ENCODE measurements at regions not wholly inside any gene's neighbourhood (a gene's known extent, or its start where the extent isn't known, plus 50 kb on each side); places are given as distances from the start of the nearest gene placed in this dataset.

- TF ChIP-seq, protein P1, sequence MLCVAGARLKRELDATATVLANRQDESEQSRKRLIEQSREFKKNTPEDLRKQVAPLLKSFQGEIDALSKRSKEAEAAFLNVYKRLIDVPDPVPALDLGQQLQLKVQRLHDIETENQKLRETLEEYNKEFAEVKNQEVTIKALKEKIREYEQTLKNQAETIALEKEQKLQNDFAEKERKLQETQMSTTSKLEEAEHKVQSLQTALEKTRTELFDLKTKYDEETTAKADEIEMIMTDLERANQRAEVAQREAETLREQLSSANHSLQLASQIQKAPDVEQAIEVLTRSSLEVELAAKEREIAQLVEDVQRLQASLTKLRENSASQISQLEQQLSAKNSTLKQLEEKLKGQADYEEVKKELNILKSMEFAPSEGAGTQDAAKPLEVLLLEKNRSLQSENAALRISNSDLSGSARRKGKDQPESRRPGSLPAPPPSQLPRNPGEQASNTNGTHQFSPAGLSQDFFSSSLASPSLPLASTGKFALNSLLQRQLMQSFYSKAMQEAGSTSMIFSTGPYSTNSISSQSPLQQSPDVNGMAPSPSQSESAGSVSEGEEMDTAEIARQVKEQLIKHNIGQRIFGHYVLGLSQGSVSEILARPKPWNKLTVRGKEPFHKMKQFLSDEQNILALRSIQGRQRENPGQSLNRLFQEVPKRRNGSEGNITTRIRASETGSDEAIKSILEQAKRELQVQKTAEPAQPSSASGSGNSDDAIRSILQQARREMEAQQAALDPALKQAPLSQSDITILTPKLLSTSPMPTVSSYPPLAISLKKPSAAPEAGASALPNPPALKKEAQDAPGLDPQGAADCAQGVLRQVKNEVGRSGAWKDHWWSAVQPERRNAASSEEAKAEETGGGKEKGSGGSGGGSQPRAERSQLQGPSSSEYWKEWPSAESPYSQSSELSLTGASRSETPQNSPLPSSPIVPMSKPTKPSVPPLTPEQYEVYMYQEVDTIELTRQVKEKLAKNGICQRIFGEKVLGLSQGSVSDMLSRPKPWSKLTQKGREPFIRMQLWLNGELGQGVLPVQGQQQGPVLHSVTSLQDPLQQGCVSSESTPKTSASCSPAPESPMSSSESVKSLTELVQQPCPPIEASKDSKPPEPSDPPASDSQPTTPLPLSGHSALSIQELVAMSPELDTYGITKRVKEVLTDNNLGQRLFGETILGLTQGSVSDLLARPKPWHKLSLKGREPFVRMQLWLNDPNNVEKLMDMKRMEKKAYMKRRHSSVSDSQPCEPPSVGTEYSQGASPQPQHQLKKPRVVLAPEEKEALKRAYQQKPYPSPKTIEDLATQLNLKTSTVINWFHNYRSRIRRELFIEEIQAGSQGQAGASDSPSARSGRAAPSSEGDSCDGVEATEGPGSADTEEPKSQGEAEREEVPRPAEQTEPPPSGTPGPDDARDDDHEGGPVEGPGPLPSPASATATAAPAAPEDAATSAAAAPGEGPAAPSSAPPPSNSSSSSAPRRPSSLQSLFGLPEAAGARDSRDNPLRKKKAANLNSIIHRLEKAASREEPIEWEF (IDR thresholded peaks at IDR 0.05; ENCODE audit: insufficient replicate concordance, low read depth, low read length), result no peak
- TF ChIP-seq TCF12 (IDR thresholded peaks at IDR 0.05; ENCODE audit: low read depth, low read length), result no peak
- TF ChIP-seq, protein P2, sequence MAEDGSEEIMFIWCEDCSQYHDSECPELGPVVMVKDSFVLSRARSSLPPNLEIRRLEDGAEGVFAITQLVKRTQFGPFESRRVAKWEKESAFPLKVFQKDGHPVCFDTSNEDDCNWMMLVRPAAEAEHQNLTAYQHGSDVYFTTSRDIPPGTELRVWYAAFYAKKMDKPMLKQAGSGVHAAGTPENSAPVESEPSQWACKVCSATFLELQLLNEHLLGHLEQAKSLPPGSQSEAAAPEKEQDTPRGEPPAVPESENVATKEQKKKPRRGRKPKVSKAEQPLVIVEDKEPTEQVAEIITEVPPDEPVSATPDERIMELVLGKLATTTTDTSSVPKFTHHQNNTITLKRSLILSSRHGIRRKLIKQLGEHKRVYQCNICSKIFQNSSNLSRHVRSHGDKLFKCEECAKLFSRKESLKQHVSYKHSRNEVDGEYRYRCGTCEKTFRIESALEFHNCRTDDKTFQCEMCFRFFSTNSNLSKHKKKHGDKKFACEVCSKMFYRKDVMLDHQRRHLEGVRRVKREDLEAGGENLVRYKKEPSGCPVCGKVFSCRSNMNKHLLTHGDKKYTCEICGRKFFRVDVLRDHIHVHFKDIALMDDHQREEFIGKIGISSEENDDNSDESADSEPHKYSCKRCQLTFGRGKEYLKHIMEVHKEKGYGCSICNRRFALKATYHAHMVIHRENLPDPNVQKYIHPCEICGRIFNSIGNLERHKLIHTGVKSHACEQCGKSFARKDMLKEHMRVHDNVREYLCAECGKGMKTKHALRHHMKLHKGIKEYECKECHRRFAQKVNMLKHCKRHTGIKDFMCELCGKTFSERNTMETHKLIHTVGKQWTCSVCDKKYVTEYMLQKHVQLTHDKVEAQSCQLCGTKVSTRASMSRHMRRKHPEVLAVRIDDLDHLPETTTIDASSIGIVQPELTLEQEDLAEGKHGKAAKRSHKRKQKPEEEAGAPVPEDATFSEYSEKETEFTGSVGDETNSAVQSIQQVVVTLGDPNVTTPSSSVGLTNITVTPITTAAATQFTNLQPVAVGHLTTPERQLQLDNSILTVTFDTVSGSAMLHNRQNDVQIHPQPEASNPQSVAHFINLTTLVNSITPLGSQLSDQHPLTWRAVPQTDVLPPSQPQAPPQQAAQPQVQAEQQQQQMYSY (CRISPR knock-in tag; IDR thresholded peaks at IDR 0.05), result no peak
- TF ChIP-seq, protein P3, sequence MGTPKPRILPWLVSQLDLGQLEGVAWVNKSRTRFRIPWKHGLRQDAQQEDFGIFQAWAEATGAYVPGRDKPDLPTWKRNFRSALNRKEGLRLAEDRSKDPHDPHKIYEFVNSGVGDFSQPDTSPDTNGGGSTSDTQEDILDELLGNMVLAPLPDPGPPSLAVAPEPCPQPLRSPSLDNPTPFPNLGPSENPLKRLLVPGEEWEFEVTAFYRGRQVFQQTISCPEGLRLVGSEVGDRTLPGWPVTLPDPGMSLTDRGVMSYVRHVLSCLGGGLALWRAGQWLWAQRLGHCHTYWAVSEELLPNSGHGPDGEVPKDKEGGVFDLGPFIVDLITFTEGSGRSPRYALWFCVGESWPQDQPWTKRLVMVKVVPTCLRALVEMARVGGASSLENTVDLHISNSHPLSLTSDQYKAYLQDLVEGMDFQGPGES (IDR thresholded peaks at IDR 0.05), result no peak
- TF ChIP-seq SMC3 (IDR thresholded peaks at IDR 0.05; ENCODE audit: borderline replicate concordance, low read length), result peak; percentile 28; the same call in 1 of the 2 replicates
- TF ChIP-seq, protein P4, sequence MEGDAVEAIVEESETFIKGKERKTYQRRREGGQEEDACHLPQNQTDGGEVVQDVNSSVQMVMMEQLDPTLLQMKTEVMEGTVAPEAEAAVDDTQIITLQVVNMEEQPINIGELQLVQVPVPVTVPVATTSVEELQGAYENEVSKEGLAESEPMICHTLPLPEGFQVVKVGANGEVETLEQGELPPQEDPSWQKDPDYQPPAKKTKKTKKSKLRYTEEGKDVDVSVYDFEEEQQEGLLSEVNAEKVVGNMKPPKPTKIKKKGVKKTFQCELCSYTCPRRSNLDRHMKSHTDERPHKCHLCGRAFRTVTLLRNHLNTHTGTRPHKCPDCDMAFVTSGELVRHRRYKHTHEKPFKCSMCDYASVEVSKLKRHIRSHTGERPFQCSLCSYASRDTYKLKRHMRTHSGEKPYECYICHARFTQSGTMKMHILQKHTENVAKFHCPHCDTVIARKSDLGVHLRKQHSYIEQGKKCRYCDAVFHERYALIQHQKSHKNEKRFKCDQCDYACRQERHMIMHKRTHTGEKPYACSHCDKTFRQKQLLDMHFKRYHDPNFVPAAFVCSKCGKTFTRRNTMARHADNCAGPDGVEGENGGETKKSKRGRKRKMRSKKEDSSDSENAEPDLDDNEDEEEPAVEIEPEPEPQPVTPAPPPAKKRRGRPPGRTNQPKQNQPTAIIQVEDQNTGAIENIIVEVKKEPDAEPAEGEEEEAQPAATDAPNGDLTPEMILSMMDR (IDR thresholded peaks at IDR 0.05 in 2 of 3, conservative IDR thresholded peaks at IDR 0.05 in 1 of 3; ENCODE audit: control insufficient read depth in 2 of 3, extremely low read depth in 1 of 3, insufficient read depth in 1 of 3, low read depth in 3 of 3, low read length in 3 of 3), result peak; percentile 39 to 56 (median 49); a peak in 5 of 6 replicates
- TF ChIP-seq, protein P5, sequence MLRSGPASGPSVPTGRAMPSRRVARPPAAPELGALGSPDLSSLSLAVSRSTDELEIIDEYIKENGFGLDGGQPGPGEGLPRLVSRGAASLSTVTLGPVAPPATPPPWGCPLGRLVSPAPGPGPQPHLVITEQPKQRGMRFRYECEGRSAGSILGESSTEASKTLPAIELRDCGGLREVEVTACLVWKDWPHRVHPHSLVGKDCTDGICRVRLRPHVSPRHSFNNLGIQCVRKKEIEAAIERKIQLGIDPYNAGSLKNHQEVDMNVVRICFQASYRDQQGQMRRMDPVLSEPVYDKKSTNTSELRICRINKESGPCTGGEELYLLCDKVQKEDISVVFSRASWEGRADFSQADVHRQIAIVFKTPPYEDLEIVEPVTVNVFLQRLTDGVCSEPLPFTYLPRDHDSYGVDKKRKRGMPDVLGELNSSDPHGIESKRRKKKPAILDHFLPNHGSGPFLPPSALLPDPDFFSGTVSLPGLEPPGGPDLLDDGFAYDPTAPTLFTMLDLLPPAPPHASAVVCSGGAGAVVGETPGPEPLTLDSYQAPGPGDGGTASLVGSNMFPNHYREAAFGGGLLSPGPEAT (IDR thresholded peaks at IDR 0.05; ENCODE audit: low read depth), result no peak
- TF ChIP-seq IRF5 (IDR thresholded peaks at IDR 0.05; ENCODE audit: borderline replicate concordance), result no peak
- no peak for TF ChIP-seq FOS (IDR thresholded peaks at IDR 0.05; ENCODE audit: borderline replicate concordance, extremely low read depth, insufficient read length)
Measured at GRCh38 chrX:81377329-81377728, 175.4 kb downstream of the SH3BGRL start (continued).
